Tongue (tissue), 1 donor: ENCODE measurements at regions not wholly inside any gene's neighbourhood (a gene's known extent, or its start where the extent isn't known, plus 50 kb on each side); places are given as distances from the start of the nearest gene placed in this dataset.

Experiments
- DNase-seq: peaks from one replicate; pipeline ENCODE4 v3.0.0-alpha.2; 2015

- DNase-seq = no peak
Observed at GRCh38 chr7:52475001-52475582, 560.3 kb upstream of the POM121L12 start.

GRCh38 chr7:52473756-52474155 lies 561.7 kb upstream of the POM121L12 start:
- peak; percentile 63 for DNase-seq

GRCh38 chr7:52472006-52472620 lies 563.3 kb upstream of the POM121L12 start:
- no peak for DNase-seq

- DNase-seq = no peak
Observed at GRCh38 chr7:52465216-52465615, 570.2 kb upstream of the POM121L12 start.

GRCh38 chr7:52463341-52463740 lies 572.1 kb upstream of the POM121L12 start:
- DNase-seq = no peak

- DNase-seq = no peak
Observed at GRCh38 chr7:52462474-52462873, 573.0 kb upstream of the POM121L12 start.

GRCh38 chr7:52455571-52455970 lies 579.9 kb upstream of the POM121L12 start:
- DNase-seq = no peak

GRCh38 chr7:52450816-52451215 lies 584.6 kb upstream of the POM121L12 start:
- DNase-seq = no peak

- no peak for DNase-seq
Observed at GRCh38 chr7:52447581-52448180, 587.8 kb upstream of the POM121L12 start.

- DNase-seq = no peak
Observed at GRCh38 chr7:52436278-52436677, 599.2 kb upstream of the POM121L12 start.

GRCh38 chr7:52431082-52431815 lies 604.2 kb upstream of the POM121L12 start:
- DNase-seq = no peak

GRCh38 chr7:52423251-52423650 lies 612.2 kb upstream of the POM121L12 start:
- peak; percentile 2 for DNase-seq

GRCh38 chr7:52413051-52413450 lies 622.4 kb upstream of the POM121L12 start:
- no peak for DNase-seq

- DNase-seq = no peak
Observed at GRCh38 chr7:52410032-52410431, 625.4 kb upstream of the POM121L12 start.

- no peak for DNase-seq
Observed at GRCh38 chr7:52406808-52407207, 628.6 kb upstream of the POM121L12 start.

GRCh38 chr7:52382731-52383130 lies 652.7 kb upstream of the POM121L12 start:
- no peak for DNase-seq

GRCh38 chr7:52369922-52370321 lies 665.5 kb upstream of the POM121L12 start:
- no peak for DNase-seq

- DNase-seq = no peak
Observed at GRCh38 chr7:52365349-52365748, 670.1 kb upstream of the POM121L12 start.

- DNase-seq = no peak
Observed at GRCh38 chr7:52362521-52362920, 672.9 kb upstream of the POM121L12 start.

GRCh38 chr7:52360541-52360940 lies 674.9 kb upstream of the POM121L12 start:
- DNase-seq = no peak

GRCh38 chr7:52355053-52355452 lies 680.4 kb upstream of the POM121L12 start:
- peak; percentile 45 for DNase-seq

GRCh38 chr7:52352013-52352981 lies 683.1 kb upstream of the POM121L12 start:
- no peak for DNase-seq
